ENCODE measurements at regions not wholly inside any gene's neighbourhood (a gene's known extent, or its start where the extent isn't known, plus 50 kb on each side); places are given as distances from the start of the nearest gene placed in this dataset.

- Histone ChIP-seq H3K27ac (no peak overlapping the region), H3K4me3 (no peak overlapping the region)
- TF ChIP-seq CTCF (IDR thresholded peaks at IDR 0.05), result no peak
- DNase-seq (ENCODE audit: low spot score), result no peak
Observed at GRCh38 chr5:128591598-128592455, 53.8 kb upstream of the FBN2 start.

- Histone ChIP-seq H3K27ac (no peak overlapping the region), H3K4me3 (no peak overlapping the region)
- no peak for DNase-seq (ENCODE audit: low spot score)
- no peak for TF ChIP-seq CTCF (IDR thresholded peaks at IDR 0.05)
Observed at GRCh38 chr5:128596071-128596470, 58.0 kb upstream of the FBN2 start.

- TF ChIP-seq CTCF (IDR thresholded peaks at IDR 0.05), result no peak
- Histone ChIP-seq H3K4me3 (no peak overlapping the region), H3K27ac (no peak overlapping the region)
- no peak for DNase-seq (ENCODE audit: low spot score)
Observed at GRCh38 chr5:128597156-128597555, 59.1 kb upstream of the FBN2 start.

GRCh38 chr5:128613128-128613527 lies 75.1 kb upstream of the FBN2 start:
- no peak overlapping the region for H3K4me3 ChIP-seq
- no peak for DNase-seq (ENCODE audit: low spot score)
- no peak for TF ChIP-seq CTCF (IDR thresholded peaks at IDR 0.05)
- no peak overlapping the region for H3K27ac ChIP-seq

- no peak for DNase-seq (ENCODE audit: low spot score)
- Histone ChIP-seq H3K27ac (no peak overlapping the region), H3K4me3 (no peak overlapping the region)
- no peak for TF ChIP-seq CTCF (IDR thresholded peaks at IDR 0.05)
Observed at GRCh38 chr5:128613766-128614165, 75.7 kb upstream of the FBN2 start.

- DNase-seq (ENCODE audit: low spot score), result no peak
Observed at GRCh38 chr5:128615578-128615977, 77.5 kb upstream of the FBN2 start.

More at GRCh38 chr5:128615578-128615977, 77.5 kb upstream of the FBN2 start:
- Histone ChIP-seq H3K27ac (no peak overlapping the region), H3K4me3 (no peak overlapping the region)
- no peak for TF ChIP-seq CTCF (IDR thresholded peaks at IDR 0.05)
